ENCODE measurements at regions not wholly inside any gene's neighbourhood (a gene's known extent, or its start where the extent isn't known, plus 50 kb on each side); places are given as distances from the start of the nearest gene placed in this dataset.
A peak's percentile ranks its signal among the peaks of the same experiment; 100 is the strongest.

DNA sequence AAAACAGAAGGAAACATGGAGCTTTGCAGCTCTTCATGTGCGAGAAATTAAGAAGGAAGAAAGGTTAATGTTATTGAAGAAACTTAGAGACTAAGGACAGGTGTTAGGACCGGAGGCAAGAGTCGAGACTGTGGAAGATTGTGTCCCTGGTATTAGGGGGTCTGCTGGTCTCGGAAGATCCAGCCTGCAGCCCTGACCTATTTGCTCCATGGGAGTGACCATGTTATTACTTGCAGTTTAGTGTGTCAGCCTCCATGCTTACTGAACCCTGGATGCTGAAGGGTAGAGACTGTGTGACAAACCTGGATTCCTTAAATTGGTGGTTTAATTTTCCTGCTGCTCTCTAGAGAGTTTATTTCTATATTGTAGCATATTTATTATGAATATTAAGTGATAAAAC, 580.6 kb downstream of the NOVA1 start:
- H3K4me1 ChIP-seq (ENCODE audit: insufficient read depth, low read length): peaks cover 3% of the 10 kb centered on the region; the same call in 1 of the 2 replicates
- no peak overlapping the region for H2BK15ac ChIP-seq (ENCODE audit: low read depth, low read length)
- peaks cover 27 to 29% of the 10 kb centered on the region in 2 experiments for H3K4me1 Mint-ChIP-seq
- H3K4ac ChIP-seq (ENCODE audit: low read depth, low read length): no peak overlapping the region
- H2BK12ac ChIP-seq (ENCODE audit: insufficient read length, low read depth, low read length): no peak overlapping the region
- peaks cover 0 to 26% (median 4%) of the 10 kb centered on the region in 3 experiments; a peak in 4 of 7 replicates for H3K36me3 Mint-ChIP-seq (ENCODE audit: insufficient read depth in 1 of 3, low read depth in 3 of 3)
- H3K27me3 ChIP-seq (ENCODE audit: insufficient read depth, low read length): no peaks in the 10 kb centered on the region
- H3K14ac ChIP-seq (ENCODE audit: insufficient read depth, low read length): no peak overlapping the region
- H4K5ac ChIP-seq (ENCODE audit: insufficient read length, low read depth, low read length): no peak overlapping the region
- no peak overlapping the region for H2BK5ac ChIP-seq (ENCODE audit: insufficient read length, low read length)
- H3K79me1 ChIP-seq (ENCODE audit: insufficient read depth, low read depth, low read length, poor library complexity, severe bottlenecking): no peaks in the 10 kb centered on the region
- no peak overlapping the region for H3K9ac ChIP-seq (ENCODE audit: extremely low read depth, insufficient read length, low read length)
- H3K4me2 ChIP-seq (ENCODE audit: insufficient read depth, insufficient read length, low read length): no peak overlapping the region
- no peaks in the 10 kb centered on the region for H3K79me2 ChIP-seq (ENCODE audit: insufficient read depth, low read length)
- no CpG with 5 or more reads among the region's 4 CpGs for WGBS (ENCODE audit: extremely low coverage, insufficient read length, low lambda C conversion rate)
- no peak overlapping the region for H4K91ac ChIP-seq (ENCODE audit: insufficient read length, low read depth, low read length)
- H3K18ac ChIP-seq (ENCODE audit: insufficient read length, low read depth, low read length): no peak overlapping the region
- no peaks in the 10 kb centered on the region for H3K23me2 ChIP-seq (ENCODE audit: insufficient read length, low read depth, low read length, poor library complexity, severe bottlenecking)
- no peak for DNase-seq
- peak overlapping the region; percentile 4 to 65 (median 24); a peak in 5 of 7 replicates for H3K27ac Mint-ChIP-seq
- no peaks in the 10 kb centered on the region for H3K27me3 Mint-ChIP-seq (ENCODE audit: low read depth)
- H3K9me3 Mint-ChIP-seq: peaks cover 13 to 14% of the 10 kb centered on the region in 2 experiments
- H2AK5ac ChIP-seq (ENCODE audit: insufficient read length, low read length): no peak overlapping the region
- no peak overlapping the region for H2BK120ac ChIP-seq (ENCODE audit: low read depth, low read length, poor library complexity, severe bottlenecking)
- H3K9me3 ChIP-seq (ENCODE audit: control insufficient read depth, low read depth, low read length): no peaks in the 10 kb centered on the region
- H3K4me3 Mint-ChIP-seq: 0 out of 5 replicates have a peak overlapping the region, but pooled peaks of 1 of the 2 experiments have one; percentile 17
- TF ChIP-seq, protein P1, sequence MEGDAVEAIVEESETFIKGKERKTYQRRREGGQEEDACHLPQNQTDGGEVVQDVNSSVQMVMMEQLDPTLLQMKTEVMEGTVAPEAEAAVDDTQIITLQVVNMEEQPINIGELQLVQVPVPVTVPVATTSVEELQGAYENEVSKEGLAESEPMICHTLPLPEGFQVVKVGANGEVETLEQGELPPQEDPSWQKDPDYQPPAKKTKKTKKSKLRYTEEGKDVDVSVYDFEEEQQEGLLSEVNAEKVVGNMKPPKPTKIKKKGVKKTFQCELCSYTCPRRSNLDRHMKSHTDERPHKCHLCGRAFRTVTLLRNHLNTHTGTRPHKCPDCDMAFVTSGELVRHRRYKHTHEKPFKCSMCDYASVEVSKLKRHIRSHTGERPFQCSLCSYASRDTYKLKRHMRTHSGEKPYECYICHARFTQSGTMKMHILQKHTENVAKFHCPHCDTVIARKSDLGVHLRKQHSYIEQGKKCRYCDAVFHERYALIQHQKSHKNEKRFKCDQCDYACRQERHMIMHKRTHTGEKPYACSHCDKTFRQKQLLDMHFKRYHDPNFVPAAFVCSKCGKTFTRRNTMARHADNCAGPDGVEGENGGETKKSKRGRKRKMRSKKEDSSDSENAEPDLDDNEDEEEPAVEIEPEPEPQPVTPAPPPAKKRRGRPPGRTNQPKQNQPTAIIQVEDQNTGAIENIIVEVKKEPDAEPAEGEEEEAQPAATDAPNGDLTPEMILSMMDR (conservative IDR thresholded peaks at IDR 0.05): no peak
- H4K20me1 ChIP-seq (ENCODE audit: control insufficient read depth, insufficient read depth, insufficient read length): no peaks in the 10 kb centered on the region
- H3K23ac ChIP-seq (ENCODE audit: insufficient read length, low read depth, low read length): no peak overlapping the region
- no peak overlapping the region for H4K8ac ChIP-seq (replicated peaks; ENCODE audit: insufficient read length, low read depth, low read length)
- no peak overlapping the region for H3K27ac ChIP-seq (ENCODE audit: insufficient read length, low read depth, low read length)
- no peak overlapping the region for H2AFZ ChIP-seq (ENCODE audit: low read length)
- no peak overlapping the region for H3T11ph ChIP-seq (ENCODE audit: low read length)
- H2BK20ac ChIP-seq (ENCODE audit: low read depth, low read length, poor library complexity, severe bottlenecking): no peak overlapping the region
- H3K56ac ChIP-seq (ENCODE audit: insufficient read length, low read depth, low read length): no peak overlapping the region

Data from H9 (cell line).